ENCODE measurements at regions not wholly inside any gene's neighbourhood (a gene's known extent, or its start where the extent isn't known, plus 50 kb on each side); places are given as distances from the start of the nearest gene placed in this dataset.

DNA sequence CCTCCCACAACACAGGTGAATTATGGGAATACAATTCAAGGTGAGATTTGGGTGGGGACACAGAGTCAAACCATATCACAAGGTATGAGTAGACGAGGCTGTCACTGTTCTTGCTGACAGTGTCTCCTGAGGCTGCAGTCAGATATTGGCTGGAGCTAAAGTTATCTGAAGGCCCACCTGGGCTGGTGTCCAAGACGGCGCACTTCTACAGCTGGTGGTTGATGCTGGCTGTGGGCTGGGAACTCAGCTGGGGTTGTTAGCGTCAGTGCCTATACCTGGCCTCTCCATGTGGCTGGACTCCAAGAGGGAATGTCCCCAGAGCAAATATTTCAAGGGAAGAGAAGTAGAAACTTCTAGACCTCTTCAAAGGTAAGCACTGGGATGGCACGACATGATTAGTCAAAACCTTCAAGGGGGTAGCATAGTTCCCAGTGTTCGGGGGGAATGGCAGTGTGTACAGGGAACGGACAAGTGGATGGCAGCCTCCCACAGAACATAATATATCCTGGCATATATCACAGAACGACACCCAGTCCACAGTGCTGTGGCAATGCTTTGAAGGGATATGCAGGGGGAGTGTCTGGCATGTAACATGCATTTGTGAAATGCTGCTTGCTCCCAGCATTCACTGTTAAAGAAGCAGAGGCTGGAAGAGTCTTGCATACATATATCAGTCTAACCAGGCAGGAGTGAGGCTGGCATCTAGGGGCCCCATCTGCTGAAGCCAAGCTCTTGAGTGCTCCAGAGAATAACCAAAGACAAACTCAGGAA lies 126.7 kb upstream of the RFLNA start:
- in situ Hi-C loops (cut with HindIII; ENCODE audit: extremely low pct_ligation_motif_present, low pct_unique_long_range_greater_than_20kb): no loop called here
- no peak for FAIRE-seq
- WGBS (ENCODE audit: low lambda C conversion rate): 53% methylated on average over 8 of the region's 8 CpGs

More for the DNA sequence above, 126.7 kb upstream of the RFLNA start:
- Histone ChIP-seq H3K4me1 (ENCODE audit: insufficient read depth, low read length) (no peaks in the 10 kb centered on the region; the same call in 1 of the 2 replicates), H2AFZ (ENCODE audit: low read length) (no peak overlapping the region), H3K27ac (ENCODE audit: extremely low read length, insufficient read depth, low read length) (no peak overlapping the region), H3K27me3 (ENCODE audit: control insufficient read depth in 1 of 2, insufficient read depth in 2 of 2, low read length in 2 of 2) (peaks cover 0 to 12% of the 10 kb centered on the region in 2 experiments; a peak in 1 of 5 replicates), H3K36me3 (replicated peaks in 1 of 2; ENCODE audit: control insufficient read depth in 1 of 2, insufficient read depth in 2 of 2, low read length in 2 of 2) (no peaks in the 10 kb centered on the region), H3K79me2 (ENCODE audit: insufficient read depth, low read length) (no peaks in the 10 kb centered on the region), H3K4me2 (ENCODE audit: low read depth, low read length) (no peak overlapping the region), H4K20me1 (ENCODE audit: insufficient read depth, low read length) (no peaks in the 10 kb centered on the region), H3K4me3 (replicated peaks in 1 of 3; ENCODE audit: insufficient read depth in 1 of 3, low read depth in 2 of 3, low read length in 3 of 3) (no peak overlapping the region), H3K9me3 (ENCODE audit: low read length) (no peaks in the 10 kb centered on the region), H3K9ac (ENCODE audit: insufficient read depth, low read depth, low read length) (no peak overlapping the region)
- ChIA-PET POLR2A (no interaction called here), CTCF (ENCODE audit: low intra/inter-chr PET ratio, low total read pairs) (no interaction called here)
- TF ChIP-seq DMAP1 (CRISPR knock-in tag; IDR thresholded peaks at IDR 0.05) (no peak), NCOR1 (IDR thresholded peaks at IDR 0.05; ENCODE audit: borderline replicate concordance, low read length) (no peak), MAF1 (CRISPR knock-in tag; IDR thresholded peaks at IDR 0.05; ENCODE audit: borderline replicate concordance) (no peak), NFIC (IDR thresholded peaks at IDR 0.05; ENCODE audit: low read length) (no peak)
- TF ChIP-seq, protein P1, sequence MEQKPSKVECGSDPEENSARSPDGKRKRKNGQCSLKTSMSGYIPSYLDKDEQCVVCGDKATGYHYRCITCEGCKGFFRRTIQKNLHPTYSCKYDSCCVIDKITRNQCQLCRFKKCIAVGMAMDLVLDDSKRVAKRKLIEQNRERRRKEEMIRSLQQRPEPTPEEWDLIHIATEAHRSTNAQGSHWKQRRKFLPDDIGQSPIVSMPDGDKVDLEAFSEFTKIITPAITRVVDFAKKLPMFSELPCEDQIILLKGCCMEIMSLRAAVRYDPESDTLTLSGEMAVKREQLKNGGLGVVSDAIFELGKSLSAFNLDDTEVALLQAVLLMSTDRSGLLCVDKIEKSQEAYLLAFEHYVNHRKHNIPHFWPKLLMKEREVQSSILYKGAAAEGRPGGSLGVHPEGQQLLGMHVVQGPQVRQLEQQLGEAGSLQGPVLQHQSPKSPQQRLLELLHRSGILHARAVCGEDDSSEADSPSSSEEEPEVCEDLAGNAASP (CRISPR knock-in tag; IDR thresholded peaks at IDR 0.05; ENCODE audit: borderline replicate concordance): no peak
- TF ChIP-seq, protein P2, sequence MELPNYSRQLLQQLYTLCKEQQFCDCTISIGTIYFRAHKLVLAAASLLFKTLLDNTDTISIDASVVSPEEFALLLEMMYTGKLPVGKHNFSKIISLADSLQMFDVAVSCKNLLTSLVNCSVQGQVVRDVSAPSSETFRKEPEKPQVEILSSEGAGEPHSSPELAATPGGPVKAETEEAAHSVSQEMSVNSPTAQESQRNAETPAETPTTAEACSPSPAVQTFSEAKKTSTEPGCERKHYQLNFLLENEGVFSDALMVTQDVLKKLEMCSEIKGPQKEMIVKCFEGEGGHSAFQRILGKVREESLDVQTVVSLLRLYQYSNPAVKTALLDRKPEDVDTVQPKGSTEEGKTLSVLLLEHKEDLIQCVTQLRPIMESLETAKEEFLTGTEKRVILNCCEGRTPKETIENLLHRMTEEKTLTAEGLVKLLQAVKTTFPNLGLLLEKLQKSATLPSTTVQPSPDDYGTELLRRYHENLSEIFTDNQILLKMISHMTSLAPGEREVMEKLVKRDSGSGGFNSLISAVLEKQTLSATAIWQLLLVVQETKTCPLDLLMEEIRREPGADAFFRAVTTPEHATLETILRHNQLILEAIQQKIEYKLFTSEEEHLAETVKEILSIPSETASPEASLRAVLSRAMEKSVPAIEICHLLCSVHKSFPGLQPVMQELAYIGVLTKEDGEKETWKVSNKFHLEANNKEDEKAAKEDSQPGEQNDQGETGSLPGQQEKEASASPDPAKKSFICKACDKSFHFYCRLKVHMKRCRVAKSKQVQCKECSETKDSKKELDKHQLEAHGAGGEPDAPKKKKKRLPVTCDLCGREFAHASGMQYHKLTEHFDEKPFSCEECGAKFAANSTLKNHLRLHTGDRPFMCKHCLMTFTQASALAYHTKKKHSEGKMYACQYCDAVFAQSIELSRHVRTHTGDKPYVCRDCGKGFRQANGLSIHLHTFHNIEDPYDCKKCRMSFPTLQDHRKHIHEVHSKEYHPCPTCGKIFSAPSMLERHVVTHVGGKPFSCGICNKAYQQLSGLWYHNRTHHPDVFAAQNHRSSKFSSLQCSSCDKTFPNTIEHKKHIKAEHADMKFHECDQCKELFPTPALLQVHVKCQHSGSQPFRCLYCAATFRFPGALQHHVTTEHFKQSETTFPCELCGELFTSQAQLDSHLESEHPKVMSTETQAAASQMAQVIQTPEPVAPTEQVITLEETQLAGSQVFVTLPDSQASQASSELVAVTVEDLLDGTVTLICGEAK (IDR thresholded peaks at IDR 0.05): no peak
- TF ChIP-seq, protein P2 (CRISPR knock-in tag; IDR thresholded peaks at IDR 0.05): no peak
- DNase-seq (ENCODE audit: low spot score) (no peak), ATAC-seq (no peak)
- intact Hi-C loops (cut with micrococcal nuclease; ENCODE audit: unreplicated experiment): no loop called here
- no TSS peak for BruUV-seq (replicated peaks)
